ENCODE measurements at regions not wholly inside any gene's neighbourhood (a gene's known extent, or its start where the extent isn't known, plus 50 kb on each side); places are given as distances from the start of the nearest gene placed in this dataset.
A peak's percentile ranks its signal among the peaks of the same experiment; 100 is the strongest.
"Not testable (repeated sequence)": the region's sequence is repeated elsewhere in the genome, so short reads cannot be mapped to it uniquely, and the experiment has no call there.

- no peak overlapping the region for H3K27ac ChIP-seq (ENCODE audit: insufficient read depth in 1 of 2, low read depth in 1 of 2, low read length in 2 of 2, poor library complexity in 1 of 2, severe bottlenecking in 2 of 2)
- peaks cover 0 to 3% (median 0%) of the 10 kb centered on the region in 5 experiments for H3K9me3 ChIP-seq (ENCODE audit: control extremely low read depth in 1 of 5, control insufficient read depth in 4 of 5, insufficient read depth in 2 of 5, low read depth in 1 of 5, low read length in 4 of 5)
- no peaks in the 10 kb centered on the region for H3K4me1 ChIP-seq (ENCODE audit: control extremely low read depth in 1 of 4, control insufficient read depth in 4 of 4, insufficient read depth in 4 of 4, low read length in 3 of 4)
- H3K27me3 ChIP-seq (replicated peaks in 2 of 5; ENCODE audit: control insufficient read depth in 4 of 5, insufficient read depth in 5 of 5, low read length in 4 of 5) = no peaks in the 10 kb centered on the region
- ChIA-PET POLR2A (no interaction called here), CTCF (no interaction called here)
- DNase-seq = no peak
- H3K4me3 ChIP-seq (ENCODE audit: control insufficient read depth in 1 of 7, extremely low read depth in 1 of 7, insufficient read depth in 4 of 7, low read depth in 2 of 7, low read length in 6 of 7) = no peak overlapping the region
- 88% methylated on average over 1 of the region's 1 CpG for WGBS (ENCODE audit: insufficient coverage)
- H3K36me3 ChIP-seq (ENCODE audit: control insufficient read depth in 4 of 4, insufficient read depth in 4 of 4, low read length in 3 of 4) = no peaks in the 10 kb centered on the region
Measured at GRCh38 chr13:65677906-65678305, 1552.2 kb downstream of the PCDH9 start.

- H3K9me3 ChIP-seq (ENCODE audit: control extremely low read depth in 1 of 5, control insufficient read depth in 4 of 5, insufficient read depth in 2 of 5, low read depth in 1 of 5, low read length in 4 of 5); H3K27me3 ChIP-seq (replicated peaks in 2 of 5; ENCODE audit: control insufficient read depth in 4 of 5, insufficient read depth in 5 of 5, low read length in 4 of 5); DNase-seq; CTCF ChIA-PET; H3K4me3 ChIP-seq (ENCODE audit: control insufficient read depth in 1 of 7, extremely low read depth in 1 of 7, insufficient read depth in 4 of 7, low read depth in 2 of 7, low read length in 6 of 7); H3K4me1 ChIP-seq (ENCODE audit: control extremely low read depth in 1 of 4, control insufficient read depth in 4 of 4, insufficient read depth in 4 of 4, low read length in 3 of 4); H3K36me3 ChIP-seq (ENCODE audit: control insufficient read depth in 4 of 4, insufficient read depth in 4 of 4, low read length in 3 of 4); POLR2A ChIA-PET; H3K27ac ChIP-seq (ENCODE audit: insufficient read depth in 1 of 2, low read depth in 1 of 2, low read length in 2 of 2, poor library complexity in 1 of 2, severe bottlenecking in 2 of 2): not testable (repeated sequence)
- WGBS (ENCODE audit: insufficient coverage) = 96% methylated on average over 5 of the region's 5 CpGs
Measured at GRCh38 chr13:65675383-65675782, 1554.8 kb downstream of the PCDH9 start.

GRCh38 chr13:65670014-65670625 is 1560.0 kb downstream of the PCDH9 start:
- Histone ChIP-seq H3K4me3 (ENCODE audit: control insufficient read depth in 1 of 7, extremely low read depth in 1 of 7, insufficient read depth in 4 of 7, low read depth in 2 of 7, low read length in 6 of 7) (no peak overlapping the region), H3K27ac (ENCODE audit: insufficient read depth in 1 of 2, low read depth in 1 of 2, low read length in 2 of 2, poor library complexity in 1 of 2, severe bottlenecking in 2 of 2) (no peak overlapping the region), H3K9me3 (ENCODE audit: control extremely low read depth in 1 of 5, control insufficient read depth in 4 of 5, insufficient read depth in 2 of 5, low read depth in 1 of 5, low read length in 4 of 5) (peaks cover 0 to 4% (median 0%) of the 10 kb centered on the region in 5 experiments), H3K36me3 (ENCODE audit: control insufficient read depth in 4 of 4, insufficient read depth in 4 of 4, low read length in 3 of 4) (no peaks in the 10 kb centered on the region), H3K27me3 (replicated peaks in 2 of 5; ENCODE audit: control insufficient read depth in 4 of 5, insufficient read depth in 5 of 5, low read length in 4 of 5) (no peaks in the 10 kb centered on the region), H3K4me1 (ENCODE audit: control extremely low read depth in 1 of 4, control insufficient read depth in 4 of 4, insufficient read depth in 4 of 4, low read length in 3 of 4) (no peaks in the 10 kb centered on the region)
- DNase-seq = no peak
- WGBS (ENCODE audit: insufficient coverage) = no CpG with 5 or more reads among the region's 6 CpGs
- ChIA-PET CTCF (no interaction called here), POLR2A (no interaction called here)

GRCh38 chr13:65660731-65661130 is 1569.4 kb downstream of the PCDH9 start:
- ChIA-PET CTCF (no interaction called here), POLR2A (no interaction called here)
- no peak for DNase-seq
- Histone ChIP-seq H3K27ac (ENCODE audit: insufficient read depth in 1 of 2, low read depth in 1 of 2, low read length in 2 of 2, poor library complexity in 1 of 2, severe bottlenecking in 2 of 2) (no peak overlapping the region), H3K36me3 (ENCODE audit: control insufficient read depth in 4 of 4, insufficient read depth in 4 of 4, low read length in 3 of 4) (no peaks in the 10 kb centered on the region), H3K27me3 (replicated peaks in 2 of 5; ENCODE audit: control insufficient read depth in 4 of 5, insufficient read depth in 5 of 5, low read length in 4 of 5) (no peaks in the 10 kb centered on the region), H3K4me1 (ENCODE audit: control extremely low read depth in 1 of 4, control insufficient read depth in 4 of 4, insufficient read depth in 4 of 4, low read length in 3 of 4) (no peaks in the 10 kb centered on the region), H3K9me3 (ENCODE audit: control extremely low read depth in 1 of 5, control insufficient read depth in 4 of 5, insufficient read depth in 2 of 5, low read depth in 1 of 5, low read length in 4 of 5) (peaks cover 0 to 3% (median 0%) of the 10 kb centered on the region in 5 experiments), H3K4me3 (ENCODE audit: control insufficient read depth in 1 of 7, extremely low read depth in 1 of 7, insufficient read depth in 4 of 7, low read depth in 2 of 7, low read length in 6 of 7) (no peak overlapping the region)
- WGBS (ENCODE audit: insufficient coverage) = no CpG with 5 or more reads among the region's 1 CpG

GRCh38 chr13:65656740-65657329 is 1573.3 kb downstream of the PCDH9 start:
- H3K27me3 ChIP-seq (replicated peaks in 2 of 5; ENCODE audit: control insufficient read depth in 4 of 5, insufficient read depth in 5 of 5, low read length in 4 of 5) = no peaks in the 10 kb centered on the region
- ChIA-PET POLR2A (no interaction called here), CTCF (interaction anchor here (0.7 to 1.5 kb wide), 3 partner anchors 12 to 1567 kb away, joined by 3 to 5 read pairs (median 4); no protein-coding TSS in a partner anchor)
- DNase-seq = peak in 2 of 3 donors; percentile 21 to 28
- H3K9me3 ChIP-seq (ENCODE audit: control extremely low read depth in 1 of 5, control insufficient read depth in 4 of 5, insufficient read depth in 2 of 5, low read depth in 1 of 5, low read length in 4 of 5) = no peaks in the 10 kb centered on the region
- H3K27ac ChIP-seq (ENCODE audit: insufficient read depth in 1 of 2, low read depth in 1 of 2, low read length in 2 of 2, poor library complexity in 1 of 2, severe bottlenecking in 2 of 2) = no peak overlapping the region
- WGBS (ENCODE audit: insufficient coverage) = no CpG with 5 or more reads among the region's 1 CpG
- H3K4me1 ChIP-seq (ENCODE audit: control extremely low read depth in 1 of 4, control insufficient read depth in 4 of 4, insufficient read depth in 4 of 4, low read length in 3 of 4) = no peaks in the 10 kb centered on the region
- no peak overlapping the region for H3K4me3 ChIP-seq (ENCODE audit: control insufficient read depth in 1 of 7, extremely low read depth in 1 of 7, insufficient read depth in 4 of 7, low read depth in 2 of 7, low read length in 6 of 7)
- no peaks in the 10 kb centered on the region for H3K36me3 ChIP-seq (ENCODE audit: control insufficient read depth in 4 of 4, insufficient read depth in 4 of 4, low read length in 3 of 4)

GRCh38 chr13:65653613-65654012 is 1576.5 kb downstream of the PCDH9 start:
- DNase-seq = no peak
- H3K4me1 ChIP-seq (ENCODE audit: control extremely low read depth in 1 of 4, control insufficient read depth in 4 of 4, insufficient read depth in 4 of 4, low read length in 3 of 4) = no peaks in the 10 kb centered on the region
- no peak overlapping the region for H3K27ac ChIP-seq (ENCODE audit: insufficient read depth in 1 of 2, low read depth in 1 of 2, low read length in 2 of 2, poor library complexity in 1 of 2, severe bottlenecking in 2 of 2)
- no peaks in the 10 kb centered on the region for H3K27me3 ChIP-seq (replicated peaks in 2 of 5; ENCODE audit: control insufficient read depth in 4 of 5, insufficient read depth in 5 of 5, low read length in 4 of 5)
- no peak overlapping the region for H3K4me3 ChIP-seq (ENCODE audit: control insufficient read depth in 1 of 7, extremely low read depth in 1 of 7, insufficient read depth in 4 of 7, low read depth in 2 of 7, low read length in 6 of 7)
- ChIA-PET CTCF (interaction anchor here (1.9 kb wide), 1 partner anchor 15 kb away, joined by 7 read pairs; no protein-coding TSS in a partner anchor), POLR2A (no interaction called here)
- H3K9me3 ChIP-seq (ENCODE audit: control extremely low read depth in 1 of 5, control insufficient read depth in 4 of 5, insufficient read depth in 2 of 5, low read depth in 1 of 5, low read length in 4 of 5) = no peaks in the 10 kb centered on the region
- 73% methylated on average over 1 of the region's 2 CpGs for WGBS (ENCODE audit: insufficient coverage)
- H3K36me3 ChIP-seq (ENCODE audit: control insufficient read depth in 4 of 4, insufficient read depth in 4 of 4, low read length in 3 of 4) = no peaks in the 10 kb centered on the region

GRCh38 chr13:65650321-65650720 is 1579.8 kb downstream of the PCDH9 start:
- WGBS (ENCODE audit: insufficient coverage) = 92% methylated on average over 2 of the region's 5 CpGs
- DNase-seq = no peak
- H3K4me3 ChIP-seq (ENCODE audit: control insufficient read depth in 1 of 7, extremely low read depth in 1 of 7, insufficient read depth in 4 of 7, low read depth in 2 of 7, low read length in 6 of 7) = no peak overlapping the region
- no peaks in the 10 kb centered on the region for H3K36me3 ChIP-seq (ENCODE audit: control insufficient read depth in 4 of 4, insufficient read depth in 4 of 4, low read length in 3 of 4)
- no peaks in the 10 kb centered on the region for H3K27me3 ChIP-seq (replicated peaks in 2 of 5; ENCODE audit: control insufficient read depth in 4 of 5, insufficient read depth in 5 of 5, low read length in 4 of 5)
- H3K9me3 ChIP-seq (ENCODE audit: control extremely low read depth in 1 of 5, control insufficient read depth in 4 of 5, insufficient read depth in 2 of 5, low read depth in 1 of 5, low read length in 4 of 5) = no peaks in the 10 kb centered on the region
- no peak overlapping the region for H3K27ac ChIP-seq (ENCODE audit: insufficient read depth in 1 of 2, low read depth in 1 of 2, low read length in 2 of 2, poor library complexity in 1 of 2, severe bottlenecking in 2 of 2)
- H3K4me1 ChIP-seq (ENCODE audit: control extremely low read depth in 1 of 4, control insufficient read depth in 4 of 4, insufficient read depth in 4 of 4, low read length in 3 of 4) = no peaks in the 10 kb centered on the region
- ChIA-PET POLR2A (no interaction called here), CTCF (no interaction called here)
